HG02970 (cell line): ENCODE measurements at regions not wholly inside any gene's neighbourhood (a gene's known extent, or its start where the extent isn't known, plus 50 kb on each side); places are given as distances from the start of the nearest gene placed in this dataset.
A peak's percentile ranks its signal among the peaks of the same experiment; 100 is the strongest.
"Not testable (repeated sequence)": the region's sequence is repeated elsewhere in the genome, so short reads cannot be mapped to it uniquely, and the experiment has no call there.

Experiments
- ATAC-seq: cut with Tn5 transposase; IDR thresholded peaks from one replicate; pipeline ENCODE4 v1.9.1; 2021; ENCODE audit warnings: mild to moderate bottlenecking, moderate library complexity, moderate number of reproducible peaks; ENCODE audit not compliant: unreplicated experiment, low FRiP score

DNA sequence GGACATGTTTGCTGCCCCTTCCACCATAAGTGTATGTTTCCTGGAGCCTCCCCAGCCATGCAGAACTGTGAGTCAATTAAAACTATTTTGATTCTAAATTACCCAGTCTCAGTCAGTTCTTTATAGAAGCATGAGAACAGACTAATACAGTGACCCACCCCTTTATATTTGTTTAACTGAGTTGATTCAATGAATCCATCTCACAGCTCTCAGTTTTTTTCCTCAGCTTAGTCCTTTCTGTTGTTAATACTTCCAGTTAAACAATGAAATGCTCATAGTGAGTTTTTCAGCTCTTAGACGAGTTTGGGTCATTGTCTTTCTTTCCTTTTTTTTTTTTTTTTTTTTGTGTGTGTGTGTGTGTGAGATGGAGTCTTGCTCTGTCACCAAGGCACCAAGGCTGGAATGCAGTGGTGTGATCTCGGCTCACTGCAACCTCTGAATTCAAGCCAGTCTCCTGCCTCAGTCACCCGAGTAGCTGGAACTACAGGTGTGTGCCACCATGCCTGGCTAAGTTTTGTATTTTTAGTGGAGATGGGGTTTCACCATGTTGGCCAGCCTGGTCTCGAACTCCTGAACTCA lies 627.4 kb downstream of the SPATA31A7 start:
- not testable (repeated sequence) for ATAC-seq

DNA sequence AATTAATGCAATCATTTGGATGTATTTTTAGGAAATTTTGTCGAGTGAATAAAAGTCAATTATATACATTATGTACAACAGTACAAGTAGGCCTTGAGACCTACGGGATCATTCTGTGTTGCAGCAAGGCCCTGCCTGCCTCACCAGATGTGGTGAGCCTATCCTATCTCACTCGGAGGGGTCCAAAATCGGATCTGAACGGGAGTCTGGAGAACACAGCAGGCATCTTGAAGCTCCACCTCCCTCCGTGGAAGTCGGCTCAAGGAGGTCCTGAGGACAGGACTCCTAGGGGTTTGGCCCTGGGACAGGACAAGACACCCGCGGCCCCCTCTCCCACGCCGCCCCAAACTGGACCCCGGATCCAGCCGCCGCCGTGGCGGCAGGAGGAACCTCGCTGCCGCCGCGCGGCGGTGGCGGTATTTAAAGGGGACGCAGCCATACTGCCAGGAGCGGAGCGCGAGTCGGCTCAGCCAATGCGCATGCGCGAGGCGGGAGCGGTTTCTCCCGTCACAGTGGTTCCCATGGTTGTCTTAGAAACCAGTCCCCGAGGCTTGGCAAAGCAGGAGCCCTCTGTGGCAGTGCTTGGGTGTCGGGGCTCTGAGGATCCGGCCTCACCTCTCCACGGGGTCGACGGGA lies 663.9 kb downstream of the SPATA31A7 start:
- ATAC-seq = not testable (repeated sequence)

DNA sequence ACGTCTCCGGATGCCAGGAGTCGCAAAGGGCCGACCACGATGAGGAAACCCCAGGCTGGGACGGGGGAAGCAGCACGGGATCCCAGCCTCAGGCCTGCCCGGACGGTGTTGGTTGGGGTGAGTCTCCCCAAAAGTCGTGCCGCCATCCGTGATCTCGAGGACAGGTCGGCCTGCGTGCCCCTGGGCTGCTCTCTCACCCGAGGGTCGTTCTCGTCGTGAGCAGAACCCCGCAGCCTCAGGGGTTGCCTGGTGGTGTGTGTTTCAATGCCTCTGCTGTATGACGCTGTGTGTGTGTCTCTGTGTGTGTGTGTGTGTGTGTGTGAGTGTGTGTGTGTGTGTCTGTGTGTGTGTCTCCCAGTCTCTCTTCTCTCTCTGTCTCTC lies 664.4 kb downstream of the SPATA31A7 start:
- ATAC-seq = not testable (repeated sequence)

DNA sequence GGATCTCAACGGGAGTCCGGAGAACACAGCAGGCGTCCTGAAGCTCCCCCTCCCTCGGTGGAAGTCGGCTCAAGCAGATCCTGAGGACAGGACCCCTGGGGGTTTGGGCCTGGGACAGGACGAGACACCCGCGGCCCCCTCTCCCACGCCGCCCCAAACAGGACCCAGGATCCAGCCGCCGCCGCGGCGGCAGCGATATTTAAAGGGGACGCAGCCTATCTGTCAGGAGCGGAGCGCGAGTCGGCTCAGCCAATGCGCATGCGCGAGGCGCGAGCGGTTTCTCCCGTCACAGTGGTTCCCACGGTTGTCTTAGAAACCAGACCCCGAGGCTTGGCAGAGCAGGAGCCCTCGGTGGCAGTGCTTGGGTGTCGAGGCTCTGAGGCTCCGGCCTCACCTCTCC lies 666.4 kb downstream of the SPATA31A7 start:
- peak; percentile 76 for ATAC-seq

DNA sequence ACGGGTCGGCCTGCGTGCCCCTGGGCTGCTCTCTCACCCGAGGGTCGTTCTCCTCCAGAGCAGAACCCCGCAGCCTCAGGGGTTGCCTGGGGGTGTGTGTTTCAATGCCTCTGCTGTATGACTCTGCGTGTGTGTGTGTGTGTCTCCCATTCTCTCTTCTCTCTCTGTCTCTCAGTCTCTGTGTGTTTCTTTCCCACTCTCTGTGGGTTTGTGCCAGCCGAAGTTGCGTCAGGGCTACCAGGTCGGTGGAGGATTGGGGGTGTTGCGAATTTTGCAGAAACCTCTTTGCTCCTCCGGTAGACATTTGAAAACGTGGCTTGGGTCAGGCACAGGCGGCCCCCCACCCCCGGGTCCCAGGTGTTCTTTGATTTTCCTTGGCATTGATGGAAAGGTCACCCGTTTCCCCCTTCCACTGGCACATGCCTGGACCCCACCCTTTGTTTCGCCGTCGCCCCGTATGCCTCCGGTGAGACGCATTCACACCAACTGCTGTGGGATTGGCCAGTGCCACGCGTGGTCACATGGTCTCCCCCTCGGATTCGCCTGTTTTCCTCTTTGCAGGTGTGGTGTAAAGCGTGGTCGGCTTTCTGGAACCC lies 667.1 kb downstream of the SPATA31A7 start:
- not testable (repeated sequence) for ATAC-seq

DNA sequence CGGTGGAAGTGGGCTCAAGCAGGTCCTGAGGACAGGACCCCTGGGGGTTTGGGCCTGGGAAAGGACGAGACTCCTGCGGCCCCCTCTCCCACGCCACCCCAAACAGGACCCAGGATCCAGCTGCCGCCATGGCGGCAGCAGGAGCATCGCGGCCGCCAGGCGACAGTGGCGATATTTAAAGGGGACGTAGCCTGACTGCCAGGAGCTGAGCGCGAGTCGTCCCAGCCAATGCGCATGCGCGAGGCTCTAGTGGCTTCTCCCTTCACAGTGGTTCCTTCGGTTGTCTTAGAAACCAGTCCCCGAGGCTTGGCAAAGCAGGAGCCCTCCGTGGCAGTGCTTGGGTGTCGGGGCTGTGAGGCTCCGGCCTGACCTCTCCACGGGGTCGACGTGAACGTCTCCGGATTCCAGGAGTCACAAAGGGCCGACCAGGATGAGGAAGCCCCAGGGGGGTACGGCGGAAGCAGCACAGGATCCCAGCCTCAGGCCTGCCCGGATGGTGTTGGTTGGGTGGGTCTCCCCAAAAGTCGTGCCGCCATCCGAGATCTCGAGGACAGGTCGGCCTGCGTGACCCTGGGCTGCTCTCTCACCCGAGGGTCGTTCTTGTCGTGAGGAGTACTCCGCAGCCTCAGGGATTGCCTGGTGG lies 668.0 kb downstream of the SPATA31A7 start:
- ATAC-seq = not testable (repeated sequence)

DNA sequence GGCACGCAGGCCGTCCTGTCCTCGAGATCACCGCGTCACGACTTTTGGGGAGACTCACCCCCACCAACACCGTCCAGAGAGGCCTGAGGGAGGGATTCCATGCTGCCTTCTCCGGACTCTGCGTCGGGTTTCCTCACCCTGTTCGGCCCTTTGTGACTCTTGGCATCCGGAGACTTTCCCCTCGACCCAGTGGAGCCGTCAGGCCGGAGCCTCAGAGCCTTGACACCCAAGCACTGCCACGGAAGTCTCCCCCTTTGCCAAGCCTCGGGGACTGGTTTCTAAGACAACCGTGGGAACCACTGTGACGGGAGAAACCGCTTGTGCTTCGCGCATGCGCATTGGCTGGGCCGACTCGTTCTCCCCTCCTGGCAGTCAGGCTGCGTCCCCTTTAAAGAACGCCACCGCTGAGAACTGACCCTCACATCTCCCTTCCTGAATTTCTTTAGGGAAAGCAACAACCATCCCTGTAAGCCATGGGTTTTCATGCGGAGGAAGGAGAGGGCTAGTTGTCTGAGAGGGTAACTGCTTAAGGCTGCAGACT lies 672.7 kb downstream of the SPATA31A7 start:
- ATAC-seq = not testable (repeated sequence)

DNA sequence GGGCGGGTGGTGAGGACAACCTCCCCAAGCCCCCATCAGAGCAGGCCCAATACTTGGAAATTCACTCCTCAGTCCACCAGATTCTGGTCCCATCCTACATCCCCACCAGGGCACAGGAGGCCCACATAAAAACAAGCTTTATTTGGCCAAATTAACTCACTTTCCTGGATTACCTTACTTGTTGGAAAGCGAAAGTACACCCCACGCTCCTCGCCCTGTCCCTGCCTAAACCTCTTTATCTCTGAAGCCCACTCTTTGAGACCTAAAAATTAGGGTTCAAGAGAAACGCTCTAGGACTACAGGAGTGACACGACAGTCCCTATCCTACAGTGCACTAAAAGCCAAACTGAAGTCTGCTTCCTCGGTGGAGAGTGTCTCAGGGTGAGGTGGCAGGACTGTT lies 674.6 kb downstream of the SPATA31A7 start:
- not testable (repeated sequence) for ATAC-seq

DNA sequence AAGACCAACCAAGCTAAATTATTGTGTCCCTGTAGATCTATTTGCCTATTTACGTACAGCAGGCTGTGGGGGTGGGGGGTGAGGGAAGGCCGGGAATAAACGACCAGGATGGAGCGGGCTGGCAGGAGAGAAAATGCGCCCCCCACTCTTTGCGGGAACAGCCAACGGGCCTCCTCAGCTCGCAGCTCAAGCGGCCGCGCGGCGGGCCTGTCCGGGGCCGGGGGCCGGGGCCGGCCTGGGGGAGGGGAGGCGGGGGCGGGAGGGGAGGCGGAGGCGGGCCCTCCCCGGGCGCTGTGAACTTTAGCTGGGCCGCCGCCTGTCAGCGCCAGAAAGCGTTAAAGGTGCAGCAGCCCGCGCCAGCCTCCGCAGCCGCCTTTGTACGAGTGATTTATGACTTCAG lies 679.1 kb downstream of the SPATA31A7 start:
- ATAC-seq = not testable (repeated sequence)

DNA sequence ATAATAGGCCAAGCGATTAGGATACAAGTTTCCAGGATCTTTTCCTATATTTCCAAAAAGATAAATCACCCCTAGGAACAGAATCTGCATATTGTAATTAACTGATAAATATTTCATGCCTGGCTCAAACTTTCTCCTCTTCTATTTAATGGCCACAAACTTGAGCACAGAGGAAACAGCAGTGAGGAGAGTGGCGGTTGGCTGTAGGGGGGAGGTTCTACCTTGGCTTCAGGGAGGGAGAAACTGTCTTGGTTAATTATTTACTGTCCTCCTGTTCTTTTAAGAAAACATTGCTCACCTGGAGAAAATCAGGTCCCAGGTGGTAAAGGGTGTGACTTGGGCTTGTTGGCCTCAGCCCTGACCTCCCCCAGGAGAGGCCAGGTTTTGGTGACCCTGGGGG lies 682.5 kb downstream of the SPATA31A7 start:
- not testable (repeated sequence) for ATAC-seq
